ENCODE measurements at regions not wholly inside any gene's neighbourhood (a gene's known extent, or its start where the extent isn't known, plus 50 kb on each side); places are given as distances from the start of the nearest gene placed in this dataset.
"Not testable (repeated sequence)": the region's sequence is repeated elsewhere in the genome, so short reads cannot be mapped to it uniquely, and the experiment has no call there.

- DNase-seq = no peak
Measured at GRCh38 chr13:62512194-62513141, 1096.8 kb upstream of the PCDH20 start.

- DNase-seq = no peak
Measured at GRCh38 chr13:62510906-62511655, 1095.4 kb upstream of the PCDH20 start.

GRCh38 chr13:62502588-62502987 is 1086.9 kb upstream of the PCDH20 start:
- no peak for DNase-seq

- no peak for DNase-seq
Measured at GRCh38 chr13:62489731-62490130, 1074.1 kb upstream of the PCDH20 start.

GRCh38 chr13:62483774-62484173 is 1068.1 kb upstream of the PCDH20 start:
- no peak for DNase-seq

GRCh38 chr13:62482351-62482750 is 1066.7 kb upstream of the PCDH20 start:
- DNase-seq = no peak

GRCh38 chr13:62473944-62474237 is 1058.2 kb upstream of the PCDH20 start:
- no peak for DNase-seq

- no peak for DNase-seq
Measured at GRCh38 chr13:62473190-62473943, 1057.7 kb upstream of the PCDH20 start.

GRCh38 chr13:62453761-62454160 is 1038.1 kb upstream of the PCDH20 start:
- no peak for DNase-seq

GRCh38 chr13:62450759-62451158 is 1035.1 kb upstream of the PCDH20 start:
- DNase-seq = no peak

- DNase-seq = not testable (repeated sequence)
Measured at GRCh38 chr13:62447771-62448382, 1032.2 kb upstream of the PCDH20 start.

GRCh38 chr13:62444805-62445204 is 1029.2 kb upstream of the PCDH20 start:
- DNase-seq = no peak

GRCh38 chr13:62434081-62434480 is 1018.4 kb upstream of the PCDH20 start:
- no peak for DNase-seq

- no peak for DNase-seq
Measured at GRCh38 chr13:62433660-62434059, 1018.0 kb upstream of the PCDH20 start.

GRCh38 chr13:62432906-62433305 is 1017.3 kb upstream of the PCDH20 start:
- DNase-seq = no peak

- no peak for DNase-seq
Measured at GRCh38 chr13:62432295-62432694, 1016.6 kb upstream of the PCDH20 start.

GRCh38 chr13:62431852-62432251 is 1016.2 kb upstream of the PCDH20 start:
- no peak for DNase-seq

GRCh38 chr13:62418872-62419271 is 1003.2 kb upstream of the PCDH20 start:
- no peak for DNase-seq

- DNase-seq = no peak
Measured at GRCh38 chr13:62418376-62418775, 1002.7 kb upstream of the PCDH20 start.

GRCh38 chr13:62407871-62408270 is 992.2 kb upstream of the PCDH20 start:
- DNase-seq = no peak

- no peak for DNase-seq
Measured at GRCh38 chr13:62388515-62388914, 972.9 kb upstream of the PCDH20 start.

GRCh38 chr13:62387647-62388046 is 972.0 kb upstream of the PCDH20 start:
- no peak for DNase-seq

GRCh38 chr13:62379241-62379640 is 963.6 kb upstream of the PCDH20 start:
- DNase-seq = not testable (repeated sequence)

Data from stimulated activated CD4-positive, alpha-beta T cell treated with anti-CD3 and anti-CD28 coated beads, Interleukin-4, amount 100 ng/mL, for 24 hours (primary cell).